Spleen (tissue), 7 donors: ENCODE measurements at regions not wholly inside any gene's neighbourhood (a gene's known extent, or its start where the extent isn't known, plus 50 kb on each side); places are given as distances from the start of the nearest gene placed in this dataset.

Source experiments
- POLR2AphosphoS5 ChIP-seq, 3 donors: sonication (generic); formaldehyde crosslinking; IDR thresholded peaks; one replicate each; pipeline ENCODE4 v1.5.1; 2017; ENCODE audit warnings: antibody characterized with exemption in 3 of 3
- TF ChIP-seq, protein P1 (sequence below), 11 experiments: fragments of 200-600 bp in 7 of 11; fragments of 450-650 bp in 4 of 11; sonication (generic) in 4 of 11; IDR thresholded peaks in 8 of 11; conservative IDR thresholded peaks in 3 of 11; 1 replicate in 7 of 11; 2 replicates in 4 of 11; pipeline versions ENCODE4 v1.4.0 to v1.8.0; 2016 to 2021; ENCODE audit warnings: antibody characterized with exemption in 11 of 11, inconsistent platforms in 4 of 11, mild to moderate bottlenecking in 1 of 11
- donor health status: DM: no; HTN: no; CAD: no; lungs with moderate emphysema.
- donor health status: DM: no; HTN: no; CAD: no.
- donor health status: DM: no; HTN: no; CAD: no.

DNA sequence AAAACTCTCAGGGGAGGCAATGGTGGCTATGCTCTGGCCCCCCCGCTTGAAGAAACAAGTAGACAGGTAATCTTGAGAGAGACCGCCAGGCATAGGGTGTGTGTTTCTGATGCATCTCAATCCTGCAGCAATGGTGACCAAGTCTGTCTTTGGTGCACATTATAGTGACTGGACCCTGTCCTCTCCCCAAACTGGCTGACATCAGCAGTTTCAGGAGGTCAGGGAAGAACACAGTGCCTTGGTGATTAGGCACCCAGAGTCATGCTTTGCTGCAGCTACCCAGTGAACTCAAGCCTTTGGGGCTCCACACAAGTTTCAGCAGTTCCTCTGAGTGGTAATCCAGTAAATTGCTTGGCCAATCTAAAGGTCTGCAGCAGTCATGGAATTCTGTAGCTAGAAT is 318.3 kb downstream of the SPIN4 start:
- TF ChIP-seq, protein P1, sequence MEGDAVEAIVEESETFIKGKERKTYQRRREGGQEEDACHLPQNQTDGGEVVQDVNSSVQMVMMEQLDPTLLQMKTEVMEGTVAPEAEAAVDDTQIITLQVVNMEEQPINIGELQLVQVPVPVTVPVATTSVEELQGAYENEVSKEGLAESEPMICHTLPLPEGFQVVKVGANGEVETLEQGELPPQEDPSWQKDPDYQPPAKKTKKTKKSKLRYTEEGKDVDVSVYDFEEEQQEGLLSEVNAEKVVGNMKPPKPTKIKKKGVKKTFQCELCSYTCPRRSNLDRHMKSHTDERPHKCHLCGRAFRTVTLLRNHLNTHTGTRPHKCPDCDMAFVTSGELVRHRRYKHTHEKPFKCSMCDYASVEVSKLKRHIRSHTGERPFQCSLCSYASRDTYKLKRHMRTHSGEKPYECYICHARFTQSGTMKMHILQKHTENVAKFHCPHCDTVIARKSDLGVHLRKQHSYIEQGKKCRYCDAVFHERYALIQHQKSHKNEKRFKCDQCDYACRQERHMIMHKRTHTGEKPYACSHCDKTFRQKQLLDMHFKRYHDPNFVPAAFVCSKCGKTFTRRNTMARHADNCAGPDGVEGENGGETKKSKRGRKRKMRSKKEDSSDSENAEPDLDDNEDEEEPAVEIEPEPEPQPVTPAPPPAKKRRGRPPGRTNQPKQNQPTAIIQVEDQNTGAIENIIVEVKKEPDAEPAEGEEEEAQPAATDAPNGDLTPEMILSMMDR (IDR thresholded peaks at IDR 0.05 in 8 of 11, conservative IDR thresholded peaks at IDR 0.05 in 3 of 11) = no peak
- TF ChIP-seq POLR2AphosphoS5 (IDR thresholded peaks at IDR 0.05) = no peak
